IMR-90 (cell line): ENCODE measurements at regions not wholly inside any gene's neighbourhood (a gene's known extent, or its start where the extent isn't known, plus 50 kb on each side); places are given as distances from the start of the nearest gene placed in this dataset.

Experiments
- ATAC-seq: fragments of 200-7000 bp; cut with Tn5 transposase; 2 replicates; pipeline ENCODE4 v1.9.1; 2020; ENCODE audit warnings: low read depth, mild to moderate bottlenecking, moderate library complexity
- BruUV-seq: library from RNA; stranded (reverse); fragments of 400-500 nt; replicated peaks from 2 replicates; lab custom pipeline; 2021; lab: Mats Ljungman, UMichigan
- CTCF ChIA-PET: fragments of 300-600 bp; formaldehyde crosslinking; extraction: SDS; loops from one replicate; lab custom pipeline; 2021; ENCODE audit warnings: antibody characterized with exemption; lab: Yijun Ruan, JAX
- POLR2A ChIA-PET: fragments of 300-600 bp; sonication (Branson Sonifier 250); formaldehyde crosslinking; loops from one replicate; lab custom pipeline; 2022; ENCODE audit warnings: antibody characterized with exemption; ENCODE audit not compliant: unreplicated experiment; lab: Charles Lee
- DNase-seq: peaks from one replicate; pipeline ENCODE4 v3.0.0; 2013
- H2AFZ ChIP-seq: replicated peaks from 2 replicates; pipeline ENCODE3; 2013; ENCODE audit warnings: low read length, mild to moderate bottlenecking; ENCODE audit not compliant: poor library complexity
- H2AK5ac ChIP-seq: 2 replicates; pipeline ENCODE4 v1.6.1; 2013; ENCODE audit warnings: low read depth, low read length, inconsistent platforms
- H2AK9ac ChIP-seq: replicated peaks from 2 replicates; pipeline ENCODE3; 2013; ENCODE audit warnings: mild to moderate bottlenecking, low read depth, low read length, moderate library complexity; ENCODE audit not compliant: poor library complexity
- H2BK120ac ChIP-seq: 2 replicates; pipeline ENCODE4 v1.6.1; 2013; ENCODE audit warnings: low read depth, low read length, inconsistent platforms
- H2BK15ac ChIP-seq: 3 replicates; pipeline ENCODE4 v1.6.1; 2013; ENCODE audit warnings: low read depth, low read length, inconsistent platforms
- H2BK20ac ChIP-seq: 2 replicates; pipeline ENCODE4 v1.6.1; 2013; ENCODE audit warnings: low read depth, mild to moderate bottlenecking, inconsistent platforms, low read length, moderate library complexity
- H2BK5ac ChIP-seq: 2 replicates; pipeline ENCODE4 v1.6.1; 2013; ENCODE audit warnings: mild to moderate bottlenecking, low read depth, low read length, inconsistent platforms; ENCODE audit not compliant: poor library complexity, severe bottlenecking
- H3K14ac ChIP-seq: replicated peaks from 2 replicates; pipeline ENCODE4 v1.6.1; 2013; ENCODE audit warnings: low read depth, low read length, inconsistent platforms
- H3K18ac ChIP-seq: 2 replicates; pipeline ENCODE4 v1.6.1; 2013; ENCODE audit warnings: low read depth, low read length, control low read depth
- H3K23ac ChIP-seq: 2 replicates; pipeline ENCODE4 v1.6.1; 2013; ENCODE audit warnings: low read depth, low read length, inconsistent platforms
- H3K27ac ChIP-seq: 2 replicates; pipeline ENCODE4 v1.5.1; 2013; ENCODE audit warnings: mild to moderate bottlenecking, control low read depth, low read length; ENCODE audit not compliant: insufficient read depth
- H3K27me3 ChIP-seq: 2 replicates; pipeline ENCODE4 v1.6.1; 2013; ENCODE audit warnings: low read length; ENCODE audit not compliant: control insufficient read depth, insufficient read depth
- H3K36me3 ChIP-seq: 2 replicates; pipeline ENCODE4 v1.6.1; 2013; ENCODE audit warnings: low read length, mixed read lengths; ENCODE audit not compliant: control insufficient read depth, insufficient read depth
- H3K4ac ChIP-seq: 2 replicates; pipeline ENCODE4 v1.6.1; 2013; ENCODE audit warnings: low read depth, low read length, inconsistent platforms
- H3K4me1 ChIP-seq: 2 replicates; pipeline ENCODE4 v1.6.1; 2013; ENCODE audit warnings: low read length, mixed read lengths; ENCODE audit not compliant: control insufficient read depth, insufficient read depth
- H3K4me2 ChIP-seq: 2 replicates; pipeline ENCODE4 v1.6.1; 2013; ENCODE audit warnings: low read depth, mild to moderate bottlenecking, control low read depth, low read length, moderate library complexity
- H3K4me3 ChIP-seq: 2 replicates; pipeline ENCODE4 v1.5.1; 2013; ENCODE audit warnings: low read depth, mild to moderate bottlenecking, control low read depth, low read length, moderate library complexity; ENCODE audit not compliant: insufficient read depth
- H3K56ac ChIP-seq: 2 replicates; pipeline ENCODE4 v1.6.1; 2013; ENCODE audit warnings: low read length, inconsistent platforms; ENCODE audit not compliant: insufficient read depth; ENCODE audit errors: extremely low read depth
- H3K79me1 ChIP-seq, 2 experiments: 2 replicates each; pipeline ENCODE4 v1.6.1; 2013; ENCODE audit warnings: low read length in 2 of 2, inconsistent platforms in 1 of 2, low read depth in 1 of 2
- H3K9ac ChIP-seq: 2 replicates; pipeline ENCODE4 v1.6.1; 2013; ENCODE audit warnings: low read depth, low read length, control low read depth
- H3K9me1 ChIP-seq: 2 replicates; pipeline ENCODE4 v1.6.1; 2013; ENCODE audit warnings: low read length, inconsistent platforms; ENCODE audit not compliant: insufficient read depth
- H3K9me3 ChIP-seq: 2 replicates; pipeline ENCODE4 v1.6.1; 2013; ENCODE audit warnings: low read length; ENCODE audit not compliant: control insufficient read depth, insufficient read depth
- H4K20me1 ChIP-seq: 2 replicates; pipeline ENCODE4 v1.6.1; 2013; ENCODE audit warnings: low read length, inconsistent platforms; ENCODE audit not compliant: insufficient read depth
- H4K5ac ChIP-seq: 2 replicates; pipeline ENCODE4 v1.6.1; 2013; ENCODE audit warnings: mild to moderate bottlenecking, low read depth, low read length, control low read depth
- H4K8ac ChIP-seq, 2 experiments: 2 replicates each; pipeline ENCODE4 v1.6.1; 2013; ENCODE audit warnings: low read depth in 2 of 2, low read length in 2 of 2, control low read depth in 1 of 2, inconsistent platforms in 1 of 2
- H4K91ac ChIP-seq: 2 replicates; pipeline ENCODE4 v1.6.1; 2013; ENCODE audit warnings: low read depth, low read length, inconsistent platforms; ENCODE audit not compliant: insufficient read depth
- BHLHE40 ChIP-seq: fragments of 150-350 bp; IDR thresholded peaks from 2 replicates; pipeline ENCODE4 v1.6.1; 2016; ENCODE audit warnings: mild to moderate bottlenecking, low read depth, low read length
- CEBPB ChIP-seq: IDR thresholded peaks from 2 replicates; pipeline ENCODE4 v1.6.1; 2012; ENCODE audit warnings: low read depth, low read length, improper control_type of control experiment
- CHD1 ChIP-seq: IDR thresholded peaks from 2 replicates; pipeline ENCODE4 v1.6.1; 2012; ENCODE audit warnings: low read depth, low read length, improper control_type of control experiment
- FOS ChIP-seq: fragments of 150-350 bp; IDR thresholded peaks from 2 replicates; pipeline ENCODE4 v1.6.1; 2016; ENCODE audit warnings: low read depth, low read length
- MAFK ChIP-seq: IDR thresholded peaks from 2 replicates; pipeline ENCODE4 v1.6.1; 2012; ENCODE audit warnings: low read depth, low read length, improper control_type of control experiment
- MAZ ChIP-seq: IDR thresholded peaks from 2 replicates; pipeline ENCODE4 v1.6.1; 2012; ENCODE audit warnings: low read depth, mild to moderate bottlenecking, low read length, improper control_type of control experiment, moderate library complexity, borderline replicate concordance
- MXI1 ChIP-seq: IDR thresholded peaks from 2 replicates; pipeline ENCODE4 v1.6.1; 2012; ENCODE audit warnings: low read depth, mild to moderate bottlenecking, low read length, moderate library complexity, borderline replicate concordance
- NFE2L2 ChIP-seq: fragments of 150-350 bp; IDR thresholded peaks from 2 replicates; pipeline ENCODE4 v1.6.1; 2016; ENCODE audit warnings: low read depth, mild to moderate bottlenecking, low read length
- POLR2A ChIP-seq: IDR thresholded peaks from 2 replicates; pipeline ENCODE4 v1.6.1; 2012; ENCODE audit warnings: mild to moderate bottlenecking, low read depth, low read length
- RAD21 ChIP-seq: IDR thresholded peaks from 2 replicates; pipeline ENCODE4 v1.6.1; 2012; ENCODE audit warnings: low read length, improper control_type of control experiment
- RCOR1 ChIP-seq: IDR thresholded peaks from 2 replicates; pipeline ENCODE4 v1.6.1; 2012; ENCODE audit warnings: mild to moderate bottlenecking, low read length, improper control_type of control experiment; ENCODE audit not compliant: insufficient replicate concordance
- RFX5 ChIP-seq: IDR thresholded peaks from 2 replicates; pipeline ENCODE4 v1.8.0; 2012; ENCODE audit warnings: low read depth, mild to moderate bottlenecking, low read length, moderate library complexity
- SMC3 ChIP-seq: fragments of 150-350 bp; IDR thresholded peaks from 2 replicates; pipeline ENCODE4 v1.6.1; 2016; ENCODE audit warnings: low read depth, mild to moderate bottlenecking, antibody characterized with exemption, low read length, moderate library complexity
- WGBS, 2 experiments: methylation state at CpG; one replicate each; pipeline versions ENCODE4 v1.1.5 to v1.1.7; 2013; ENCODE audit warnings: missing lambda C conversion rate in 2 of 2; ENCODE audit not compliant: insufficient read length in 1 of 2; ENCODE audit errors: extremely low coverage in 2 of 2; 5-methylcytosine and 5-hydroxymethylcytosine counted together
- dilution Hi-C: fragments of 300-500 bp; cut with HindIII; formaldehyde crosslinking; loops from one replicate; pipeline ENCODE4 v1.14.3; 2018; ENCODE audit warnings: low sequenced_read_pairs; ENCODE audit not compliant: unreplicated experiment
- in situ Hi-C: fragments of 300-500 bp; cut with MboI; formaldehyde crosslinking; loops from 3 replicates; pipeline ENCODE4 v1.14.3; 2019; ENCODE audit warnings: low sequenced_read_pairs, inconsistent platforms, mixed read lengths
- intact Hi-C: fragments of 100-400 bp; cut with micrococcal nuclease; formaldehyde crosslinking; loops from 2 replicates; pipeline ENCODE4 v1.10.0; 2022
- TF ChIP-seq, protein P1 (sequence below): conservative IDR thresholded peaks from 2 replicates; pipeline ENCODE4 v1.5.1; 2012; ENCODE audit warnings: mild to moderate bottlenecking, low read depth, low read length, improper control_type of control experiment
- TF ChIP-seq, protein P2 (sequence below): fragments of 150-350 bp; IDR thresholded peaks from 2 replicates; pipeline ENCODE4 v1.6.1; 2017; ENCODE audit warnings: mild to moderate bottlenecking, antibody characterized with exemption, low read length, low read depth
- TF ChIP-seq, protein P3 (sequence below): fragments of 150-350 bp; IDR thresholded peaks from 2 replicates; pipeline ENCODE4 v1.6.1; 2016; ENCODE audit warnings: low read depth, mild to moderate bottlenecking, low read length, moderate library complexity, borderline replicate concordance

DNA sequence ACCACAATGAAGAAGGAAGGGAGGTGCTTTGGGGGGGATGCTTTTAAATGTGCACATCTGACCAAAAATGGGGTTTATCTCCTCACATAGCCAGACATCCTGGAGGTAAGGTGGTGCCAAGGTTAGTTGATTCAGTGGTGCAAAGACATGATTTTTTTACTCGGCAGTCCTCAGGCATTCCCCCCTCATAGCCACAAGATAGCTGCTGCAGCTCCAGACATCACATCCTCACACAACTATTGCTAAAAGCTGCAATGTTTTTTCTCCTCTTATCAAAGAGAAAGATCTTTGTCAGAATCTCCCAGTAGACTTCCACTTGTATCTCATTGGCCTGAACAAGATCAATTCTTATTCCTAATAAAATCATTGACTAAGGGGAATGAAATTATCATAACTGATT lies 141.3 kb upstream of the ZNF438 start:
- no peak overlapping the region for H3K4me3 ChIP-seq
- no peaks in the 10 kb centered on the region for H3K9me1 ChIP-seq
- ChIA-PET CTCF (no interaction called here), POLR2A (no interaction called here)
- H3K27ac ChIP-seq, result no peak overlapping the region
- dilution Hi-C loops (no loop called here), intact Hi-C loops (no loop called here), in situ Hi-C loops (no loop called here)
- H3K4ac ChIP-seq, result no peak overlapping the region
- H2BK120ac ChIP-seq, result no peak overlapping the region
- no TSS peak for BruUV-seq
- no peaks in the 10 kb centered on the region for H3K36me3 ChIP-seq
- H3K18ac ChIP-seq, result no peak overlapping the region
- TF ChIP-seq FOS (no peak), RFX5 (no peak), CHD1 (no peak), NFE2L2 (no peak), BHLHE40 (no peak), POLR2A (no peak), RCOR1 (no peak), MAZ (no peak), MXI1 (no peak), SMC3 (no peak), MAFK (no peak), RAD21 (no peak), CEBPB (no peak)
- TF ChIP-seq, protein P1, sequence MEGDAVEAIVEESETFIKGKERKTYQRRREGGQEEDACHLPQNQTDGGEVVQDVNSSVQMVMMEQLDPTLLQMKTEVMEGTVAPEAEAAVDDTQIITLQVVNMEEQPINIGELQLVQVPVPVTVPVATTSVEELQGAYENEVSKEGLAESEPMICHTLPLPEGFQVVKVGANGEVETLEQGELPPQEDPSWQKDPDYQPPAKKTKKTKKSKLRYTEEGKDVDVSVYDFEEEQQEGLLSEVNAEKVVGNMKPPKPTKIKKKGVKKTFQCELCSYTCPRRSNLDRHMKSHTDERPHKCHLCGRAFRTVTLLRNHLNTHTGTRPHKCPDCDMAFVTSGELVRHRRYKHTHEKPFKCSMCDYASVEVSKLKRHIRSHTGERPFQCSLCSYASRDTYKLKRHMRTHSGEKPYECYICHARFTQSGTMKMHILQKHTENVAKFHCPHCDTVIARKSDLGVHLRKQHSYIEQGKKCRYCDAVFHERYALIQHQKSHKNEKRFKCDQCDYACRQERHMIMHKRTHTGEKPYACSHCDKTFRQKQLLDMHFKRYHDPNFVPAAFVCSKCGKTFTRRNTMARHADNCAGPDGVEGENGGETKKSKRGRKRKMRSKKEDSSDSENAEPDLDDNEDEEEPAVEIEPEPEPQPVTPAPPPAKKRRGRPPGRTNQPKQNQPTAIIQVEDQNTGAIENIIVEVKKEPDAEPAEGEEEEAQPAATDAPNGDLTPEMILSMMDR, result no peak
- TF ChIP-seq, protein P2, sequence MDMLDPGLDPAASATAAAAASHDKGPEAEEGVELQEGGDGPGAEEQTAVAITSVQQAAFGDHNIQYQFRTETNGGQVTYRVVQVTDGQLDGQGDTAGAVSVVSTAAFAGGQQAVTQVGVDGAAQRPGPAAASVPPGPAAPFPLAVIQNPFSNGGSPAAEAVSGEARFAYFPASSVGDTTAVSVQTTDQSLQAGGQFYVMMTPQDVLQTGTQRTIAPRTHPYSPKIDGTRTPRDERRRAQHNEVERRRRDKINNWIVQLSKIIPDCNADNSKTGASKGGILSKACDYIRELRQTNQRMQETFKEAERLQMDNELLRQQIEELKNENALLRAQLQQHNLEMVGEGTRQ, result no peak
- TF ChIP-seq, protein P3, sequence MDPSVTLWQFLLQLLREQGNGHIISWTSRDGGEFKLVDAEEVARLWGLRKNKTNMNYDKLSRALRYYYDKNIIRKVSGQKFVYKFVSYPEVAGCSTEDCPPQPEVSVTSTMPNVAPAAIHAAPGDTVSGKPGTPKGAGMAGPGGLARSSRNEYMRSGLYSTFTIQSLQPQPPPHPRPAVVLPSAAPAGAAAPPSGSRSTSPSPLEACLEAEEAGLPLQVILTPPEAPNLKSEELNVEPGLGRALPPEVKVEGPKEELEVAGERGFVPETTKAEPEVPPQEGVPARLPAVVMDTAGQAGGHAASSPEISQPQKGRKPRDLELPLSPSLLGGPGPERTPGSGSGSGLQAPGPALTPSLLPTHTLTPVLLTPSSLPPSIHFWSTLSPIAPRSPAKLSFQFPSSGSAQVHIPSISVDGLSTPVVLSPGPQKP, result no peak
- H4K5ac ChIP-seq, result no peak overlapping the region
- no peak overlapping the region for H3K14ac ChIP-seq
- H3K27me3 ChIP-seq, result no peaks in the 10 kb centered on the region
- no peak overlapping the region for H2BK20ac ChIP-seq
- H4K20me1 ChIP-seq, result no peaks in the 10 kb centered on the region
- H3K56ac ChIP-seq, result no peak overlapping the region
- H4K91ac ChIP-seq, result no peak overlapping the region
- H2AK9ac ChIP-seq, result no peak overlapping the region
- no peak for ATAC-seq
- DNase-seq, result no peak
- H3K23ac ChIP-seq, result no peak overlapping the region
- no peak overlapping the region for H3K9ac ChIP-seq
- no peak overlapping the region for H2BK5ac ChIP-seq
- no peak overlapping the region for H2AK5ac ChIP-seq
- H3K79me1 ChIP-seq, result no peaks in the 10 kb centered on the region
- no peak overlapping the region for H3K4me2 ChIP-seq
- no peak overlapping the region for H4K8ac ChIP-seq
- H3K9me3 ChIP-seq, result peaks cover 10% of the 10 kb centered on the region
- no peak overlapping the region for H2AFZ ChIP-seq
- H3K4me1 ChIP-seq, result peaks cover 4% of the 10 kb centered on the region; the same call in 1 of the 2 replicates
- H2BK15ac ChIP-seq, result no peak overlapping the region
- no CpG with 5 or more reads among the region's 1 CpG for WGBS, 2 experiments
